GM12873 (cell line): ENCODE measurements at regions not wholly inside any gene's neighbourhood (a gene's known extent, or its start where the extent isn't known, plus 50 kb on each side); places are given as distances from the start of the nearest gene placed in this dataset.

Experiments used
- CTCF ChIP-seq: IDR thresholded peaks from 2 replicates; pipeline ENCODE4 v1.5.1; 2012; ENCODE audit warnings: low read depth, mild to moderate bottlenecking, moderate library complexity, low read length, control low read depth; ENCODE audit not compliant: insufficient read depth; ENCODE audit errors: missing control alignments

GRCh38 chr6:118718903-118719302, 67.5 kb upstream of the CEP85L start:
- no peak for TF ChIP-seq CTCF

GRCh38 chr6:118718297-118718696, 66.9 kb upstream of the CEP85L start:
- no peak for TF ChIP-seq CTCF

- TF ChIP-seq CTCF: no peak
These were observed 65.7 kb upstream of the CEP85L start for GRCh38 chr6:118717106-118717505.

- no peak for TF ChIP-seq CTCF
These were observed 64.0 kb upstream of the CEP85L start for GRCh38 chr6:118715376-118715775.

GRCh38 chr6:118714756-118715155, 63.4 kb upstream of the CEP85L start:
- no peak for TF ChIP-seq CTCF

- no peak for TF ChIP-seq CTCF
These were observed 61.6 kb upstream of the CEP85L start for GRCh38 chr6:118712969-118713368.

- no peak for TF ChIP-seq CTCF
These were observed 59.2 kb upstream of the CEP85L start for GRCh38 chr6:118710616-118711015.
